HCT116 (cell line): ENCODE measurements at regions not wholly inside any gene's neighbourhood (a gene's known extent, or its start where the extent isn't known, plus 50 kb on each side); places are given as distances from the start of the nearest gene placed in this dataset.

Experiments used
- ATAC-seq: fragments of 200-7000 bp; cut with Tn5 transposase; 2 replicates; pipeline ENCODE4 v1.9.1; 2020; ENCODE audit warnings: mild to moderate bottlenecking, moderate library complexity
- BruUV-seq: library from RNA; stranded (reverse); fragments of 400-500 nt; replicated peaks from 2 replicates; lab custom pipeline; 2021; lab: Mats Ljungman, UMichigan
- CTCF ChIA-PET: fragments of 300-600 bp; sonication (Branson Sonifier 250); formaldehyde crosslinking; loops from one replicate; lab custom pipeline; 2021; ENCODE audit warnings: antibody characterized with exemption; lab: Charles Lee
- POLR2A ChIA-PET: fragments of 300-600, 350-600 bp; sonication (Branson Sonifier 250); formaldehyde crosslinking; loops from one replicate; lab custom pipeline; 2021; ENCODE audit warnings: antibody characterized with exemption; lab: Charles Lee
- RAD21 ChIA-PET, 2 experiments: fragments of 300-600 bp; sonication (Branson Sonifier 250); formaldehyde crosslinking; loops; one replicate each; lab custom pipeline; 2023; ENCODE audit warnings: low total read pairs in 2 of 2; ENCODE audit not compliant: uncharacterized antibody in 2 of 2, unreplicated experiment in 2 of 2, low non-redundant PET in 1 of 2; lab: Charles Lee
- DNase-seq: peaks from one replicate; pipeline ENCODE4 v3.0.0-alpha.2; 2010; ENCODE audit warnings: low read depth, low spot score
- H2AFZ ChIP-seq: fragments of 200-600 bp; shearing (Covaris generic), sonication (generic); 2 replicates; pipeline ENCODE4 v1.6.1; 2017; ENCODE audit warnings: low read depth, mixed run types, mixed read lengths, antibody characterized with exemption, low read length; ENCODE audit not compliant: poor library complexity, severe bottlenecking
- H3K27ac ChIP-seq: 2 replicates; pipeline ENCODE4 v1.5.1; 2012; ENCODE audit warnings: low read depth, low read length
- H3K27me3 ChIP-seq: fragments of 200-600 bp; sonication (generic); 2 replicates; pipeline ENCODE4 v1.6.1; 2016; ENCODE audit warnings: mixed run types, low read length, mixed read lengths; ENCODE audit not compliant: insufficient read depth
- H3K36me3 ChIP-seq, 2 experiments: fragments of 200-500 bp in 1 of 2; fragments of 200-600 bp in 1 of 2; sonication (Bioruptor generic) in 1 of 2; sonication (generic) in 1 of 2; 2 replicates each; pipeline versions ENCODE4 v1.5.1 to v1.6.1; 2014 to 2016; ENCODE audit warnings: low read length in 2 of 2, inconsistent platforms in 1 of 2, mixed read lengths in 1 of 2, mixed run types in 1 of 2; ENCODE audit not compliant: insufficient read depth in 2 of 2, control insufficient read depth in 1 of 2
- H3K4me1 ChIP-seq, 2 experiments: fragments of 200-600 bp in 1 of 2; sonication (generic) in 1 of 2; 2 replicates each; pipeline versions ENCODE4 v1.5.1 to v1.6.1; 2012 to 2017; ENCODE audit warnings: low read length in 2 of 2, inconsistent platforms in 1 of 2, mild to moderate bottlenecking in 1 of 2, mixed read lengths in 1 of 2, mixed run types in 1 of 2, moderate library complexity in 1 of 2; ENCODE audit not compliant: insufficient read depth in 2 of 2, control insufficient read depth in 1 of 2
- H3K4me2 ChIP-seq: fragments of 200-600 bp; sonication (generic); 2 replicates; pipeline ENCODE4 v1.6.1; 2017; ENCODE audit warnings: mixed run types, low read length, mixed read lengths
- H3K4me3 ChIP-seq, 2 experiments: fragments of 200-600 bp in 1 of 2; sonication (generic) in 1 of 2; replicated peaks in 1 of 2; 2 replicates each; pipeline ENCODE4 v1.5.1; 2011 to 2016; ENCODE audit warnings: low read length in 2 of 2, control low read depth in 1 of 2, low read depth in 1 of 2, mild to moderate bottlenecking in 1 of 2, mixed read lengths in 1 of 2, mixed run types in 1 of 2
- H3K79me2 ChIP-seq: fragments of 200-600 bp; sonication (generic); 2 replicates; pipeline ENCODE4 v1.6.1; 2017; ENCODE audit warnings: mild to moderate bottlenecking, mixed run types, low read length, moderate library complexity, mixed read lengths; ENCODE audit not compliant: insufficient read depth
- H3K9ac ChIP-seq: fragments of 200-600 bp; sonication (generic); 2 replicates; pipeline ENCODE4 v1.6.1; 2016; ENCODE audit warnings: low read length, mixed read lengths
- H3K9me2 ChIP-seq: fragments of 200-600 bp; sonication (generic), shearing (Covaris generic); 2 replicates; pipeline ENCODE4 v1.6.1; 2017; ENCODE audit warnings: mixed run types, mild to moderate bottlenecking, moderate library complexity; ENCODE audit not compliant: insufficient read depth
- H3K9me3 ChIP-seq, 2 experiments: fragments of 200-500 bp in 1 of 2; fragments of 200-600 bp in 1 of 2; sonication (Bioruptor generic) in 1 of 2; sonication (generic) in 1 of 2; 2 replicates each; pipeline ENCODE4 v1.6.1; 2014 to 2017; ENCODE audit warnings: low read length in 2 of 2, mixed read lengths in 2 of 2, inconsistent platforms in 1 of 2, low read depth in 1 of 2, mild to moderate bottlenecking in 1 of 2, mixed run types in 1 of 2, moderate library complexity in 1 of 2; ENCODE audit not compliant: control insufficient read depth in 1 of 2, insufficient read depth in 1 of 2
- H4K20me1 ChIP-seq: fragments of 200-600 bp; sonication (generic), shearing (Covaris generic); 2 replicates; pipeline ENCODE4 v1.6.1; 2017; ENCODE audit warnings: mixed run types, mild to moderate bottlenecking, moderate library complexity; ENCODE audit not compliant: insufficient read depth
- CBX3 ChIP-seq: IDR thresholded peaks from 2 replicates; pipeline ENCODE4 v1.6.1; 2012; ENCODE audit warnings: low read depth
- CEBPB ChIP-seq: IDR thresholded peaks from 2 replicates; pipeline ENCODE4 v1.6.1; 2012; ENCODE audit warnings: low read depth
- EGR1 ChIP-seq: IDR thresholded peaks from 2 replicates; pipeline ENCODE4 v1.6.1; 2012; ENCODE audit warnings: low read depth
- ELF1 ChIP-seq: IDR thresholded peaks from 2 replicates; pipeline ENCODE4 v1.6.1; 2012; ENCODE audit warnings: low read depth, borderline replicate concordance
- EZH2 ChIP-seq: fragments of 200-600 bp; sonication (generic); IDR thresholded peaks from 2 replicates; pipeline ENCODE4 v1.6.1; 2017; ENCODE audit warnings: antibody characterized with exemption, mixed run types
- FOSL1 ChIP-seq: IDR thresholded peaks from 2 replicates; pipeline ENCODE4 v1.6.1; 2012; ENCODE audit warnings: low read depth
- JUND ChIP-seq: IDR thresholded peaks from 2 replicates; pipeline ENCODE4 v1.6.1; 2012
- POLR2A ChIP-seq: IDR thresholded peaks from 2 replicates; pipeline ENCODE4 v1.7.0; 2011; ENCODE audit warnings: borderline replicate concordance; ENCODE audit not compliant: insufficient read depth, insufficient read length; ENCODE audit errors: extremely low read depth
- POLR2AphosphoS5 ChIP-seq: IDR thresholded peaks from 2 replicates; pipeline ENCODE4 v1.6.1; 2011; ENCODE audit warnings: mild to moderate bottlenecking, low read depth, low read length, moderate library complexity
- RAD21 ChIP-seq: IDR thresholded peaks from 2 replicates; pipeline ENCODE4 v1.6.1; 2012; ENCODE audit warnings: low read depth, mild to moderate bottlenecking
- REST ChIP-seq: IDR thresholded peaks from 2 replicates; pipeline ENCODE4 v1.6.1; 2012; ENCODE audit warnings: low read depth
- SIN3A ChIP-seq: IDR thresholded peaks from 2 replicates; pipeline ENCODE4 v1.6.1; 2012; ENCODE audit warnings: low read depth
- SP1 ChIP-seq: IDR thresholded peaks from 2 replicates; pipeline ENCODE4 v1.6.1; 2012; ENCODE audit warnings: low read depth
- SRF ChIP-seq: IDR thresholded peaks from 2 replicates; pipeline ENCODE4 v1.6.1; 2012; ENCODE audit warnings: low read depth
- TCF7L2 ChIP-seq: IDR thresholded peaks from 2 replicates; pipeline ENCODE4 v1.7.0; 2011; ENCODE audit warnings: borderline replicate concordance, inconsistent platforms; ENCODE audit not compliant: insufficient read depth, insufficient read length; ENCODE audit errors: extremely low read depth
- YY1 ChIP-seq: IDR thresholded peaks from 2 replicates; pipeline ENCODE4 v1.6.1; 2011; ENCODE audit warnings: low read length, low read depth, moderate library complexity, mild to moderate bottlenecking; ENCODE audit not compliant: insufficient replicate concordance; ENCODE audit errors: extremely low read depth
- ZNF274 ChIP-seq: fragments of 200-500 bp; sonication (Bioruptor generic); IDR thresholded peaks from 2 replicates; pipeline ENCODE4 v1.6.1; 2014; ENCODE audit warnings: mild to moderate bottlenecking, low read depth, low read length, inconsistent platforms
- intact Hi-C: fragments of 100-400 bp; cut with micrococcal nuclease; formaldehyde crosslinking; loops from 2 replicates; pipeline ENCODE4 v1.10.0; 2022
- TF ChIP-seq, protein P1 (sequence below): IDR thresholded peaks from 2 replicates; pipeline ENCODE4 v1.6.1; 2011; ENCODE audit warnings: mild to moderate bottlenecking, low read length, moderate library complexity; ENCODE audit not compliant: insufficient replicate concordance; ENCODE audit errors: extremely low read depth
- TF ChIP-seq, protein P2 (sequence below): IDR thresholded peaks from 2 replicates; pipeline ENCODE4 v1.6.1; 2012
- TF ChIP-seq, protein P3 (sequence below): IDR thresholded peaks from 2 replicates; pipeline ENCODE4 v1.6.1; 2012

- H3K27ac ChIP-seq, result no peak overlapping the region
- H3K4me2 ChIP-seq, result no peak overlapping the region
- no peak for DNase-seq
- H3K9ac ChIP-seq, result no peak overlapping the region
- H3K36me3 ChIP-seq, result no peaks in the 10 kb centered on the region
- no peaks in the 10 kb centered on the region for H3K27me3 ChIP-seq
- H3K9me3 ChIP-seq, result no peaks in the 10 kb centered on the region
- no TSS peak for BruUV-seq
- no peaks in the 10 kb centered on the region for H3K9me2 ChIP-seq
- ATAC-seq, result no peak
- no peaks in the 10 kb centered on the region for H4K20me1 ChIP-seq
- no peaks in the 10 kb centered on the region for H3K79me2 ChIP-seq
- CTCF ChIA-PET, result no interaction called here
- H3K4me1 ChIP-seq, result no peaks in the 10 kb centered on the region
- intact Hi-C loops, result no loop called here
- TF ChIP-seq JUND, result no peak
- TF ChIP-seq, protein P1, sequence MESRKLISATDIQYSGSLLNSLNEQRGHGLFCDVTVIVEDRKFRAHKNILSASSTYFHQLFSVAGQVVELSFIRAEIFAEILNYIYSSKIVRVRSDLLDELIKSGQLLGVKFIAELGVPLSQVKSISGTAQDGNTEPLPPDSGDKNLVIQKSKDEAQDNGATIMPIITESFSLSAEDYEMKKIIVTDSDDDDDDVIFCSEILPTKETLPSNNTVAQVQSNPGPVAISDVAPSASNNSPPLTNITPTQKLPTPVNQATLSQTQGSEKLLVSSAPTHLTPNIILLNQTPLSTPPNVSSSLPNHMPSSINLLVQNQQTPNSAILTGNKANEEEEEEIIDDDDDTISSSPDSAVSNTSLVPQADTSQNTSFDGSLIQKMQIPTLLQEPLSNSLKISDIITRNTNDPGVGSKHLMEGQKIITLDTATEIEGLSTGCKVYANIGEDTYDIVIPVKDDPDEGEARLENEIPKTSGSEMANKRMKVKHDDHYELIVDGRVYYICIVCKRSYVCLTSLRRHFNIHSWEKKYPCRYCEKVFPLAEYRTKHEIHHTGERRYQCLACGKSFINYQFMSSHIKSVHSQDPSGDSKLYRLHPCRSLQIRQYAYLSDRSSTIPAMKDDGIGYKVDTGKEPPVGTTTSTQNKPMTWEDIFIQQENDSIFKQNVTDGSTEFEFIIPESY, result no peak
- no peak for TF ChIP-seq SRF
- no peak for TF ChIP-seq EGR1
- TF ChIP-seq ZNF274, result no peak
- TF ChIP-seq, protein P2, sequence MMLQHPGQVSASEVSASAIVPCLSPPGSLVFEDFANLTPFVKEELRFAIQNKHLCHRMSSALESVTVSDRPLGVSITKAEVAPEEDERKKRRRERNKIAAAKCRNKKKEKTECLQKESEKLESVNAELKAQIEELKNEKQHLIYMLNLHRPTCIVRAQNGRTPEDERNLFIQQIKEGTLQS, result no peak
- TF ChIP-seq CEBPB, result no peak
- no peak for TF ChIP-seq CBX3
- no peak for TF ChIP-seq YY1
- no peak for TF ChIP-seq TCF7L2
- no peak for TF ChIP-seq POLR2AphosphoS5
- no peak for TF ChIP-seq EZH2
- TF ChIP-seq FOSL1, result no peak
- no peak for TF ChIP-seq ELF1
- TF ChIP-seq RAD21, result no peak
- TF ChIP-seq, protein P3, sequence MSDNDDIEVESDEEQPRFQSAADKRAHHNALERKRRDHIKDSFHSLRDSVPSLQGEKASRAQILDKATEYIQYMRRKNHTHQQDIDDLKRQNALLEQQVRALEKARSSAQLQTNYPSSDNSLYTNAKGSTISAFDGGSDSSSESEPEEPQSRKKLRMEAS, result no peak
- no peak for TF ChIP-seq SIN3A
- no peak for TF ChIP-seq POLR2A
- TF ChIP-seq REST, result no peak
- no peak for TF ChIP-seq SP1
- TF ChIP-seq, all 23 proteins: peak for 0
- H3K4me3 ChIP-seq, result no peak overlapping the region
- ChIA-PET RAD21 (no interaction called here), POLR2A (no interaction called here)
- H2AFZ ChIP-seq, result no peak overlapping the region
These were observed 155.6 kb upstream of the CXCL13 start for GRCh38 chr4:77450006-77450405.
